RWPE1 (cell line): ENCODE measurements at regions not wholly inside any gene's neighbourhood (a gene's known extent, or its start where the extent isn't known, plus 50 kb on each side); places are given as distances from the start of the nearest gene placed in this dataset.

Experiments used
- CTCF ChIA-PET: fragments of 350-600 bp; sonication (Branson Sonifier 250); formaldehyde crosslinking; extraction: SDS; loops from one replicate; lab custom pipeline; 2021; lab: Yijun Ruan, JAX
- POLR2A ChIA-PET: fragments of 400-600 bp; formaldehyde crosslinking; extraction: SDS; loops from one replicate; lab custom pipeline; 2020; ENCODE audit warnings: antibody characterized with exemption; ENCODE audit not compliant: low non-redundant PET; lab: Yijun Ruan, JAX
- DNase-seq: peaks from one replicate; pipeline ENCODE4 v3.0.0; 2012; ENCODE audit warnings: low spot score
- H3K27ac ChIP-seq: fragments of 450-650 bp; 2 replicates; pipeline ENCODE4 v1.5.1; 2017
- TF ChIP-seq, protein P1 (sequence below): fragments of 450-650 bp; conservative IDR thresholded peaks from 2 replicates; pipeline ENCODE4 v1.5.1; 2017; ENCODE audit warnings: low read depth, mild to moderate bottlenecking

DNA sequence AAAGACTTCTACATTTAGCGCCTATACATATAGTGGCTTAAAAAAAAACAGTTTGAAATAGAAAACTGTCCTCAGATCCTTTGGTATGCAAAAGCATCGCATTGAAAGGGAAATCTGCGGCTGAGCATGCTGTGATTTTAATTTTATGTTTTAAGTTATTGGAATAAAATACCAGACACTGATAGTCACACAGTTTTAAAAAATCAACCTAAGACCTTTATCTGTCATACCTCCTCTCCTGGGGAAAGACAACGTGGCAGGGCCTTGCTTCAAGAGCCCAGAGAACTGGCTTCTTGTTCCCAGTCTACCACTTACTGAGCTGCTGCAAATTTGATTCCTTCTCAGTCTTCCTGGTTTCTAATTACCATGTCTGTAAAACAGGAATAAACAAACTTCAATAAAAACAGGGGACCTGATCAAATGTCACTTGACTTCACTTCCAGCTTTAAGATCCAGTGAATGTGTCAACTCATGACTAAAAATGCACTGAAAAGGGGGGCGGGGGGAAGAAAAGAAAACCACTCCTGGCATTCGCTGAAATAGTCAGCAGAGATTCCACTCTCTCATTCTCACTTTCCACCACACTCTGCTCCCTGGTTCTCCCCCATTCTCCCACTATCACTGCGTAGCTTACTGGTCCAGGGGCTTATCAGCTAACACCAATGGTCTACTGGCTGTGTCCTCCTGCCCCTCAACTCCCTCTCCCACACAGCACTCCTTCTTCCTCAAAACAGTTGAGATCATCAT is 494.7 kb upstream of the MARCKS start:
- ChIA-PET CTCF (interaction anchor here (0.6 kb wide), 1 partner anchor 237 kb away, joined by 3 read pairs; no protein-coding TSS in a partner anchor), POLR2A (no interaction called here)
- TF ChIP-seq, protein P1, sequence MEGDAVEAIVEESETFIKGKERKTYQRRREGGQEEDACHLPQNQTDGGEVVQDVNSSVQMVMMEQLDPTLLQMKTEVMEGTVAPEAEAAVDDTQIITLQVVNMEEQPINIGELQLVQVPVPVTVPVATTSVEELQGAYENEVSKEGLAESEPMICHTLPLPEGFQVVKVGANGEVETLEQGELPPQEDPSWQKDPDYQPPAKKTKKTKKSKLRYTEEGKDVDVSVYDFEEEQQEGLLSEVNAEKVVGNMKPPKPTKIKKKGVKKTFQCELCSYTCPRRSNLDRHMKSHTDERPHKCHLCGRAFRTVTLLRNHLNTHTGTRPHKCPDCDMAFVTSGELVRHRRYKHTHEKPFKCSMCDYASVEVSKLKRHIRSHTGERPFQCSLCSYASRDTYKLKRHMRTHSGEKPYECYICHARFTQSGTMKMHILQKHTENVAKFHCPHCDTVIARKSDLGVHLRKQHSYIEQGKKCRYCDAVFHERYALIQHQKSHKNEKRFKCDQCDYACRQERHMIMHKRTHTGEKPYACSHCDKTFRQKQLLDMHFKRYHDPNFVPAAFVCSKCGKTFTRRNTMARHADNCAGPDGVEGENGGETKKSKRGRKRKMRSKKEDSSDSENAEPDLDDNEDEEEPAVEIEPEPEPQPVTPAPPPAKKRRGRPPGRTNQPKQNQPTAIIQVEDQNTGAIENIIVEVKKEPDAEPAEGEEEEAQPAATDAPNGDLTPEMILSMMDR = no peak
- DNase-seq = no peak
- no peak overlapping the region for H3K27ac ChIP-seq

DNA sequence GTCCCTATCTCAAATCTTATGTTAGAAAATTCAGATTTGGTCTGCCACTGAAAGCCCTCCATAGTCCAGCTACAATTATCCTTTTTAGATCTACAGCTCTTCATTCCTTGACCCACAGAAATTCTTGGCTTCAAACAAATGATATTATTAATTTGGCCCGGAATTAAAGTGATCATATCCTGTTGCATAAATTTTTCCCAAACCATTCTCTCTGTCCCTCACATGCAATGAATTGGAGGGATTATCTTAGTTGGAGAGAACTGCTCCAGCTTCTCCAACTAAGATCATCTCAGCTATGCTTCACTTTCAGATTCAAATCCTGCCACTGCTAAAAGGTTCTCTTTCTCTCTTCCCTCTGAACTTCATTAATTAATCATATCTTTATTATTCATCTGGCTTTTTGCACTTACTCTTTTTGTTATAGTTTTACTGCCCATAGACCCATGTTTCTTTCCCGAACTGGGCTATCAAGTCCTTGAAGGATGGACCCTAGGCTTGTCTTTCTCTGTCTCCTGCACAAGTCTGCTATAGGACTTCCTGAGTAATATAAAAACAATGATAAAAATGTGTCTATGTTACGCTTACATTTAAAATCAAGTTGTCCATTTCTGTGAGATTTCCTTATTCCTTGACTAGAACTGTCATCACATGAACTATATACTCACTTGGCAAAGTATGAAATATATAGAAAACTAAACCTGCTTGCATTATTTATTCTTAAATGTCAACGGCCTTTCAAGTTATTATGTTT is 493.9 kb upstream of the MARCKS start:
- H3K27ac ChIP-seq = no peak overlapping the region
- DNase-seq = no peak
- CTCF ChIA-PET = interaction anchor here (0.6 kb wide), 1 partner anchor 25 kb away, joined by 4 read pairs; no protein-coding TSS in a partner anchor
- TF ChIP-seq, protein P1 = no peak
- POLR2A ChIA-PET = no interaction called here

DNA sequence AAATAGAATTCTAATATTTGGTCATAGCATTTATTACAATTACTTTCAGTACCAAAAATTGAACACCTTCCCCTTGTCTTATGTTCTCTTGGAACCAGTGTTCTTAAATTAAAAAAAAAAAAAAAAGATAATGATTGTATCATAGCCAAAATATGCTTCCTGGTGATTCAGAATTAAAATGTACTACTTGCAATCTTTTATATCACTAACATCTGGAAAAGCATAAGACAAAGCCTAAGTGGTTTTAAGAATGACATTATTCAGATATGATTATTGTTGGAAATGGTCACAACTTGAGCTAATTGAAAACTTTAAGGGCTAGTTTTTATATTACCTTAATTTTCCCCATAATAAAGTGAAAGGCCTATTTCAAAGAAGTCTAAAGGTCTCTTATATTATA is 493.3 kb upstream of the MARCKS start:
- CTCF ChIA-PET = no interaction called here
- POLR2A ChIA-PET = no interaction called here
- TF ChIP-seq, protein P1 = no peak
- no peak overlapping the region for H3K27ac ChIP-seq
- no peak for DNase-seq

DNA sequence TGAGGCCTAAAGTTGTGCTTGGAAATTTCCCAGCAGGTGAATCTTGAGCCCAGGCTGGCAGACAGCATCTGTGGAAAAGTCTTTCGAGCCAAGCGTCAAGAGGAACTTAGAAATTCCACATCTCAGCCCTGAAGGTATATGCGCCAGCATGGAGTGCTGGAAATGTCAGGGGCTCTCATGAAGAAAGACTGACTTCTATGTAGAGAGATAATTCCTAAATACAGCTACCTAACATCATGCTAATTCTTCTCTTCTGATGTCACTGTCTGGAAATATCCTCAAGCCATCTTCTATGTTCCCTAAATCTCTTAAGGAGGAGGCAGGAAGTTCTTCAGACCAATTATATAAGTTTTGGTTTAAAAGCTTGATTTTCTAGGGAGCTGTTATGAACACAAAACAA is 492.4 kb upstream of the MARCKS start:
- ChIA-PET POLR2A (no interaction called here), CTCF (interaction anchor here (0.9 kb wide), 1 partner anchor 26 kb away, joined by 3 read pairs; no protein-coding TSS in a partner anchor)
- TF ChIP-seq, protein P1 = no peak
- no peak overlapping the region for H3K27ac ChIP-seq
- DNase-seq = no peak

DNA sequence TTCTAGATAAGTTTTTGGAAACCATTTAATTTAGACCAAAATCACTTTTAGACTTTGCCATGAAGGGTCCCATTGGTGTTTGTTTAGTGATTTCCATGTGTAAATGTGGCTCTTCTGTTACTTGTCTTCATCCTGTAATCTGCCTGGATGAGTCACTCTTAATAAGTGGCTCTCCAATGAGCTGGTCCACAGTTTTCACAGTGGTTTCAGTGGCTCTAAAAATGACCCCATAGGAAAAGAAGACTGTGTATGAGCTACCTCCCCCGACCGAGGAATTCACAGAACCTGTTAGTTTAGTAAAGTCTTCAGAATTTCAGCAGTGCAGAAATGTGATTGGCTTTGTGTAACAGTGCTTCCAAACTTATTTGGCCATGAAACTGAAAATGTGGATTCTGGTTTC is 492.0 kb upstream of the MARCKS start:
- no peak for DNase-seq
- ChIA-PET POLR2A (no interaction called here), CTCF (interaction anchor here (0.9 kb wide), 1 partner anchor 27 kb away, joined by 3 read pairs; no protein-coding TSS in a partner anchor)
- H3K27ac ChIP-seq = no peak overlapping the region
- TF ChIP-seq, protein P1 = no peak

DNA sequence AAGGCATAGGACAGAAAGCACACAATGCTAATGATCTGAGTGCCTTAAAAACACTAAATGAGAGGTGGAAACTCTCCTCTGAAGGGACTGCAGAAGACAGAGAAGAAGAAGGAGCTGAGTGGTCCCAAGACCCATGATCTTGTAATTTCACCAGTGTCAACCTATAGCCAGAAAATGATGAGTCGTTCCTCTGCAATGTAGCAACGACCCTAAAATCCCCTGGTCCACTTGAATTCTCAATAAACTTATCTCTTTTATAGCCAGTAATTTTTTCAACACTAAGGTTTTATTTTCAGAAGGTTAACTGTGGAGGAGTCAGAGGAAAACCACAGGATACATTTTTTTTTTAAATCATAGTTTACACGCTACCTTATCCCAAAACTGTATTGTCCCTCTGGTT is 490.6 kb upstream of the MARCKS start:
- CTCF ChIA-PET = no interaction called here
- no peak for DNase-seq
- POLR2A ChIA-PET = no interaction called here
- TF ChIP-seq, protein P1 = no peak
- H3K27ac ChIP-seq = no peak overlapping the region
